GM13977 (cell line): ENCODE measurements at regions not wholly inside any gene's neighbourhood (a gene's known extent, or its start where the extent isn't known, plus 50 kb on each side); places are given as distances from the start of the nearest gene placed in this dataset.

Experiments used
- DNase-seq: peaks from one replicate; pipeline ENCODE4 v3.0.0; 2012; ENCODE audit warnings: low spot score
- CTCF ChIP-seq: IDR thresholded peaks from 2 replicates; pipeline ENCODE4 v1.5.1; 2012; ENCODE audit warnings: mild to moderate bottlenecking, control low read depth; ENCODE audit not compliant: insufficient read depth; ENCODE audit errors: extremely low read depth, missing control alignments
- in situ Hi-C: fragments of 300-500 bp; cut with MboI; formaldehyde crosslinking; loops from one replicate; pipeline ENCODE4 v1.12.0; 2022; ENCODE audit warnings: low sequenced_read_pairs, low pct_unique_long_range_greater_than_20kb, mixed read lengths, inconsistent platforms; ENCODE audit not compliant: unreplicated experiment

- no peak for TF ChIP-seq CTCF
- in situ Hi-C loops: no loop called here
- no peak for DNase-seq
Observed at GRCh38 chr19:31671411-31672035, 322.3 kb upstream of the TSHZ3 start.

GRCh38 chr19:31674503-31675192 lies 325.4 kb upstream of the TSHZ3 start:
- DNase-seq: no peak
- in situ Hi-C loops: no loop called here
- TF ChIP-seq CTCF: no peak

GRCh38 chr19:31675193-31675913 lies 326.1 kb upstream of the TSHZ3 start:
- in situ Hi-C loops: no loop called here
- TF ChIP-seq CTCF: no peak
- DNase-seq: no peak

- DNase-seq: no peak
- in situ Hi-C loops: no loop called here
- TF ChIP-seq CTCF: no peak
Observed at GRCh38 chr19:31676271-31677004, 327.2 kb upstream of the TSHZ3 start.

GRCh38 chr19:31678421-31678820 lies 329.2 kb upstream of the TSHZ3 start:
- no peak for DNase-seq
- TF ChIP-seq CTCF: no peak
- in situ Hi-C loops: no loop called here

- no peak for DNase-seq
- no peak for TF ChIP-seq CTCF
- in situ Hi-C loops: no loop called here
Observed at GRCh38 chr19:31681121-31681520, 331.9 kb upstream of the TSHZ3 start.
